Fibroblast of the aortic adventitia (primary cell): ENCODE measurements at regions not wholly inside any gene's neighbourhood (a gene's known extent, or its start where the extent isn't known, plus 50 kb on each side); places are given as distances from the start of the nearest gene placed in this dataset. TPM values are rescaled to one million over a fixed set of nuclear protein-coding genes. Genes with fewer than 3 reads are reported as not detected.

Experiments used
- DNase-seq: peaks from one replicate; pipeline ENCODE4 v3.0.0-alpha.2; 2010; ENCODE audit warnings: low read depth
- H3K4me3 ChIP-seq: 2 replicates; pipeline ENCODE4 v1.5.1; 2011; ENCODE audit warnings: low read depth, mild to moderate bottlenecking, control low read depth, low read length, moderate library complexity
- small RNA-seq: library from RNA; depleted of rRNA; stranded (forward); fragments of <200 nt; gene quantifications from one replicate; pipeline ENCODE3, GENCODE V24; 2012
- TF ChIP-seq, protein P1 (sequence below): IDR thresholded peaks from 2 replicates; pipeline ENCODE4 v1.5.1; 2011; ENCODE audit warnings: mild to moderate bottlenecking, low read length, control low read depth, inconsistent platforms; ENCODE audit not compliant: insufficient read depth

DNA sequence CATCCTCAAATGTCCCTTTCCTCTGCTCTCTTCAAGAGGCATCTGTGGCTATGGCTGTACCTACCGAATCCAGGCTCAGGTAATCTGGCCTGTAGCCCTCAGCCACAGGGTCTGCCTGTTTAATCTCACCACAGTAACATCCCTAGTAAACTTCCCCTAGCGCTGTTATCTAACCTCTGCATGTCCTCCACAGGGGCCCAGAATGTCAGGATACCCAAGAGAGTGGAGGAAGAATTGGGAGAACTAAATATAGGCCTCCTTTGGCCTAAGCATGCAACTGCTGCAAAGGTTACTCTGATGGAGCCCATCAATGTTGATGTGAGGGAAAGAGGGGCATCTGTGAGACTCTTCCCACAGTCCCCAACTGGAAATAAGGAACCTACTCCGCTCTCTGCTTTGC, 63.2 kb upstream of the IFNG-AS1 start:
- DNase-seq, result no peak
- TF ChIP-seq, protein P1, sequence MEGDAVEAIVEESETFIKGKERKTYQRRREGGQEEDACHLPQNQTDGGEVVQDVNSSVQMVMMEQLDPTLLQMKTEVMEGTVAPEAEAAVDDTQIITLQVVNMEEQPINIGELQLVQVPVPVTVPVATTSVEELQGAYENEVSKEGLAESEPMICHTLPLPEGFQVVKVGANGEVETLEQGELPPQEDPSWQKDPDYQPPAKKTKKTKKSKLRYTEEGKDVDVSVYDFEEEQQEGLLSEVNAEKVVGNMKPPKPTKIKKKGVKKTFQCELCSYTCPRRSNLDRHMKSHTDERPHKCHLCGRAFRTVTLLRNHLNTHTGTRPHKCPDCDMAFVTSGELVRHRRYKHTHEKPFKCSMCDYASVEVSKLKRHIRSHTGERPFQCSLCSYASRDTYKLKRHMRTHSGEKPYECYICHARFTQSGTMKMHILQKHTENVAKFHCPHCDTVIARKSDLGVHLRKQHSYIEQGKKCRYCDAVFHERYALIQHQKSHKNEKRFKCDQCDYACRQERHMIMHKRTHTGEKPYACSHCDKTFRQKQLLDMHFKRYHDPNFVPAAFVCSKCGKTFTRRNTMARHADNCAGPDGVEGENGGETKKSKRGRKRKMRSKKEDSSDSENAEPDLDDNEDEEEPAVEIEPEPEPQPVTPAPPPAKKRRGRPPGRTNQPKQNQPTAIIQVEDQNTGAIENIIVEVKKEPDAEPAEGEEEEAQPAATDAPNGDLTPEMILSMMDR, result no peak
- H3K4me3 ChIP-seq, result no peak overlapping the region

DNA sequence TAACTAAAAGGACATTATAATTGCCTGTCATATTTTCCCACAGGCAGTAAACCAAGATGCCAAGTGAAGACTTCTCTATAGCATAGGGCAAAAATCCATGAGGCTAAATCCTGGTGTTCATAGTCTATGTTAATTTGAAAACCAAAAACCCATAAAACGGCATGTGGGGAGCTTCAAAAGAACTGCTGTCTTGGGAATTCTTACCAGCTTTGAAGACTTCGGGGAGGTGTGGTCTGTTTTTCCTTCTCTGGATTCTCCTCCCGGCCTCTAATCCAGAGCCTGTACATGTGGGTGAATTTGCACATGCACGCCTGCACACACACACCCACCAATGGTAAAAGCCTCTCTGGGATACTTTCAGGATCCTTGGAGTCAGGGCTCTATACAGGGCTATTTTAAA, 61.9 kb upstream of the IFNG-AS1 start:
- H3K4me3 ChIP-seq, result no peak overlapping the region
- no peak for DNase-seq
- TF ChIP-seq, protein P1, result no peak

DNA sequence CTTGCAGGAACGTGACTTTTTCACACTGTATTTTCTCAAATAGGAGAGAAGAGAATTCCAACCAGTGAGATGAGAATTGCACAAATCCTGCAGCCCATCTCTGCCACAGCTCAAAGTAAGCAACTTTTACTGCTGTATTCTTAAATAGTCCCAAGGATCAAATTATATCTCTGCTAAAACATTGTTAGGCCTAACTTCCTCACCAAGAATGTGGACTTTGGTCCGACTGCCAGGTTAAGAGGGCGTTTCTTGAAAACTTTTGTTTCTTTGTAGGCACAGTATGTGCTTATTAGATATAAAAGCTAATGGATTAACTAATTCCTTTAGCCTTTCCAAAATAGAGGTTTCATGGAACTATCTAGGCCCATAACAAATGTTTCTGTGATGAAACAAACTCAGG, 61.4 kb upstream of the IFNG-AS1 start:
- TF ChIP-seq, protein P1, result no peak
- DNase-seq, result no peak
- no peak overlapping the region for H3K4me3 ChIP-seq

DNA sequence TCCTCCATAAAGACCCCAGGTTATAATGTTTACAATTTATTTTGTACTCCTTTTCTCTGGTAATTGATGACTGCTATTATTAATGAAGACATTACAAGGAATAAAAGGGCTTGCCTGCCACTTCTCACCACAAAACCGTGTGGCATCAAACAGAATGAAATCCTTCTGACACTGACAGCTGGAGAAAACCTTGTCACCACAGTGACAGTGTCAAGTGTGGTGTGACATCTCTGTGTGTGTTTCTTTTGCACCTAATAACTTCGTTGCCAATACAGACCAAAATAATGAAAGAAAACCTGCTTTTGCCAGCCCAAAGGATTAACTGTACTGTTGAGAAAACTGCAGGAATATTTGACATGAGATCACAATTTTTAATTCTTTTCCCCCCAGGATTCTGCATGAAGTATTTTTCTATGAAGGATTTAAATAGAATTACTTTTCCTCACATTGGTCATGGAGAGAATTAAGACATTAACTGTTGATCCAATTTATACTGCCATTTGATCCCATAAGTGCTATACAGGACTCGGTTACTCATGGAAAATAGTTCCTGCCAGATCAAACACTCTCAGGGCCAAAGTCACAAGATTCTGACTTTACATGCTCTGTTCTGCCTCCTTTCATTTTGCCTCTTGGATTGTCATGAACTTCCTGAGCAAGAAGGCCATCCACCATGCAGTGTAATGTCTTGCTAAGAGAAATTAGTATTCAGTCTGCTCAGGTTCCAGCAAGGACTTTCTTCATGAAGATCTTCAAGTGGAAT, 60.4 kb upstream of the IFNG-AS1 start:
- TF ChIP-seq, protein P1, result no peak
- no peak overlapping the region for H3K4me3 ChIP-seq
- DNase-seq, result peak; percentile 55

DNA sequence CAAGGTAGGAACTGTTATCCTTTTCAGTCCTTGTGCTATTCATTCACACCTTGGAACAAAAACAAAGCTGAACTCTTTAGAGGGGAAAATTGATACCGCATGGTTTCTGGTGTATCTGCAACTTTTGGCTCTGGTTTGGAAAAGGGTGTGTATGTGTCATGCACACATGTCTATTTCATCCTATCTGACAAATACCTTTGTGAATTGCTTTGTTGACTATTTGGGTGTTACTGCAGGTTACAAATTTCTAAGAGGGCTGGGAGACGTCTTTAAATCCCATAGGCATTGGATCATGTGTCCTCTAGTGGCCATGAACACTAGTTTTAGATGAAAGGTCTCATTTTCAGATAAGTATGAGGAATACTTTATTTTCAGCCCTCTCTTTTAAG, 59.9 kb upstream of the IFNG-AS1 start:
- no peak overlapping the region for H3K4me3 ChIP-seq
- TF ChIP-seq, protein P1, result no peak
- no peak for DNase-seq

DNA sequence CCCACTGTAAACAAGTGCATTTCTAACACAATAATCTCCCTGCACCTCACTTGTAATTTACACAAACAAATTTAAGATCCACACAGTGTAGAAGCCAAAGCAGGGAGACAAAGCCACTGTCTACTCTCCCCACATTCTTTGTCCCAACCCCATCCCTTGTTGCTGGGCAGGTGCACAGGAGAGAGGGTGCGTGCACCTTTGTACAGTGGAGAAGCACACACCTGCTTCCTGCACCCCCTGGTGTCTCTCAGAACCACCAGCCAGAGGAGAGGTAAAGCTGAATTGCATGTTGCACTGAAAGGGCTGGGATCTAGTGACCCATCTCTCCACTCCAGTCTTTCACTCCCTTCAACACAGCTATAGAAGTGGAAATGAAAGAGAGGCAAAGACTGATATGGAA, 51.4 kb upstream of the IFNG-AS1 start:
- no peak for DNase-seq
- TF ChIP-seq, protein P1, result no peak
- no peak overlapping the region for H3K4me3 ChIP-seq

Small RNA genes in the stretch of these regions (small RNA-seq; reads per million reads assigned to genes)
- gene AC022513.1, result not detected
